ENCODE measurements at regions not wholly inside any gene's neighbourhood (a gene's known extent, or its start where the extent isn't known, plus 50 kb on each side); places are given as distances from the start of the nearest gene placed in this dataset.

GRCh38 chr5:128667152-128667551, 129.1 kb upstream of the FBN2 start:
- no peak for DNase-seq (ENCODE audit: low read depth)

GRCh38 chr5:128667751-128668150, 129.7 kb upstream of the FBN2 start:
- peak; percentile 22 for DNase-seq (ENCODE audit: low read depth)

DNA sequence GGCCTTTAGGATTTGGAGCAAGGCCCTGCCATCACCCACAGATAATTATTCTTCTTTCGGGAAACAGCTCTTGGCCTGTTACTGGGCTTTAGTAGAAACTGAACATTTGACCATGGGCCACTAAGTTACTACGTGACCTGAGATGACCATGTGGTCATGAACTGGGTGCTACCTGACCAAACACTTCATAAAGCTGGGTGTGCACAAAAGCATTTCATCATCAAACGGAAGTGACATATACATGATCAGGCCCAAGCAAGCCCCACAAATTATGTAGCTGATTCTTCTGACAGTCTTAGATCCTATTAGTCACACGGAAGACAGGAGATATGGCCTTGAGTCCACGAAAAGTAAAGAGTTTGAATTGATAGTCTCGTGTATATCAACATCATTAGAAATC, 130.9 kb upstream of the FBN2 start:
- no peak for DNase-seq (ENCODE audit: low read depth)

- DNase-seq (ENCODE audit: low read depth): peak; percentile 53
These were observed 131.8 kb upstream of the FBN2 start for GRCh38 chr5:128669803-128670202.

DNA sequence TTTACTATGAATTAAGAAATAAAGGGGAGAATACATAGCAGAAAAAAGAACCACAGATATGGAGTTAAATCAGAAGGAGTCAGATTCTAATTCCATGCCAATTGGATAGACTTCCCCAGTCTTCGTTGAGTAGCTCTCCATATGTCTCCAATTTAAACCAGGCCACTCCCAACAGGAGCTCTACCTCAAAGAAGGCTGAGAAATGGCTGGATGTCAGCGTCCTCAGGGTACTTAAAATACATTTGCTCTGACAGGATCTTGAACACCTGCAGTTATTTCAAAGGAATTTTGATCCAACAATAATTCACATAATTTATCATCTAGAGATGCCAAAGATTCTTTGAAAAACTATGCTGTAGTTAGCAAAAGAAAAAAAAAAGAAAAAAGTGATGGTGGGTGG, 133.9 kb upstream of the FBN2 start:
- DNase-seq (ENCODE audit: low read depth): peak; percentile 12

DNA sequence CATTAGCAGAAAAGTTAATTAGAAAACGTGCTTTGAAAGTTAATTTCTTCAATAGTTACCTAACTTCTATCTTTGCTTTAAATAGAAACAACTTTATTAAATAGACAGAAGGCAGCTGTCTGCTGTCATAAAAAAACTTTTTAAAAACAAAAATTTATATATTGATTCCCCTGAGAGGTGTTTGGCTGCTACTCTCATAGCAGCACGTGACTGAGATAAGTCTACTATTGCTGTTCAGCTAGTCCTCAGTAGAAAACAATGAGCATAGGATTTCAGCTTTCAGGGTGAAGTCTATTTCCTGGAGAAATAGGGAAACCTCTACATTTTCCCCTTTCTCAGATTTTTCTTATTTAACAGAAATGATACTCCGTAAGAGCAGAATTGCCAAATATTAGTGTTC, 135.0 kb upstream of the FBN2 start:
- DNase-seq (ENCODE audit: low read depth): no peak

- no peak for DNase-seq (ENCODE audit: low read depth)
These were observed 135.4 kb upstream of the FBN2 start for GRCh38 chr5:128673411-128673957.

DNA sequence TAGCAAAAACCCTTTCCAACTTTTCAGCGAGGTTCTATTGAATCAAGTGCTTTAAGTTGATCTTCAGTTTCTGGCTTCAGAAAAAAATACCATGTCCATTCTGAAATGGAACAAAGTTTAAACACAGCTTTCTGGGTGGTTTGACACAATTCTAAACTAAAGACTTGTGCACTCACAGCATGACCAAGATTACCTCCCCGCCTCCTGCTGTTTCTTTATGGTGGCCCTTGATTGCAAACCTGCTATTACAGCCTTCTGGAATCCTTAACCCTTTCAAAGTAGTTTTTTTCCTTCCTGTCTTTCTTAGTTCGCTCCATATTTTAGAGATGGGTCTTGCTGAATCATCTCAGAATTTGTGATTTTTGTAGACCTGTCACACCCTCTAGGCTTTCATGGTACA, 135.9 kb upstream of the FBN2 start:
- DNase-seq (ENCODE audit: low read depth): no peak

- DNase-seq (ENCODE audit: low read depth): peak; percentile 74
These were observed 136.9 kb upstream of the FBN2 start for GRCh38 chr5:128674837-128675446.

- peak; percentile 18 for DNase-seq (ENCODE audit: low read depth)
These were observed 143.1 kb upstream of the FBN2 start for GRCh38 chr5:128681096-128681495.

DNA sequence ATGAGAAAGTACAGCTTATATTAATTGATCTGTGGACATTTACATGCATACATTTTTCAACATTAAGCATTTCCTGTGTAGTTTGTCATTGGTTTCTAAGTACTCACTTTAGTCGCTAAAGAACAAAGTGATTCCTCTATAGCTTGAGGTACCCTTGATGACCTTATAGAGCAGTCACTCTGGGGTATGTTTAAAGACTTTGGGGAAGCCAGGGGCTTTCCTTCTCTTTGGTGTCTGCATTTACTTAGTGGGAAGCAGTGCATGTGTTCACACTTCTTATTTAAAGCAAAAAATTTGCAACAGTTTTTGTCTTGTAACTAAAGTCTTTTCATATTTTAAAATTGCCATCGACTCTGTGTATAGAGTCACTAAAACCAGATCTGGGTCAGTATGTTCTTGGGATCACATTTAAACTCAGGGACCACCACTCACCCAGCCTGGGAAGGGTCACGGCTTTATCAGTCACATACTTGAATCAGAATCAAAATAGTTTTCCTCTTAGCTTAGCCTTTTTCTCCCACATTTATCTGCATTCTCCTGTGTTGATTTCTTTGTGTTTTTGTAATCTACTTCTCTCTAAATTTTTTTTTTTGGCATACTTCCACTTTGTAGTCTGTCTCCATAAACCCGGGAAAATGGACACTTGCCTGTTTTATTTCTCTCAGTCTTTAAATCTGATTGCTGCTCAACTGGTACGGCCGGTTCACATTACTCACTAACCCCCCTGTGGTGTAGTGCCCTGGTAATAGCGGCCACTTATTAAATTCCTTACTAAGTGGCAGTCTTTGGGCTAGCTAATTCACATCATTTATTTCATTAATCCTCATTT, 143.9 kb upstream of the FBN2 start:
- DNase-seq (ENCODE audit: low read depth): peak; percentile 46

- DNase-seq (ENCODE audit: low read depth): no peak
These were observed 144.6 kb upstream of the FBN2 start for GRCh38 chr5:128682669-128683068.

GRCh38 chr5:128684961-128685360, 146.9 kb upstream of the FBN2 start:
- DNase-seq (ENCODE audit: low read depth): peak; percentile 53

DNA sequence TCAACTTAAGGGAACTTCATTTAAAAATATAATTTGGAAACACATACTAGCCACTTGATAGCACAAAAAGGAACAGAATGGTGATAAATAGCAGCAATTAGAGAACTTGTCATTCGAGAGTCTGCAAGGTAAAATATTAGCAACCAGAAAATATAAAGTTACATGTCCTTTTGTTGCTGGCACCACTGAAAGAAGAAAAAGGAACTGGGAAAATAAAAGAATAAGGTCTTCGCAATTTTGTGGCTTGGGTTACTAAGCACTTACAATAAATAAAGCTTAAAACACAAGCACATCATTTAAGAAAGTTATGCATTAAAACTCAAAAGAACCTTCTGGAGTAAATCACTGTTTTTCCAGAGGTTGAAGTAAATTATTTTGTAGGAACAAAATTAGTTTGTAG, 149.9 kb upstream of the FBN2 start:
- DNase-seq (ENCODE audit: low read depth): no peak

GRCh38 chr5:128693764-128694163, 155.7 kb upstream of the FBN2 start:
- peak; percentile 58 for DNase-seq (ENCODE audit: low read depth)

GRCh38 chr5:128695791-128696530, 157.9 kb upstream of the FBN2 start:
- DNase-seq (ENCODE audit: low read depth): peak; percentile 17

- DNase-seq (ENCODE audit: low read depth): no peak
These were observed 163.3 kb upstream of the FBN2 start for GRCh38 chr5:128701301-128701700.

- no peak for DNase-seq (ENCODE audit: low read depth)
These were observed 165.3 kb upstream of the FBN2 start for GRCh38 chr5:128703322-128703721.

GRCh38 chr5:128706269-128706668, 168.2 kb upstream of the FBN2 start:
- DNase-seq (ENCODE audit: low read depth): no peak

- no peak for DNase-seq (ENCODE audit: low read depth)
These were observed 170.8 kb upstream of the FBN2 start for GRCh38 chr5:128708841-128709240.

GRCh38 chr5:128711216-128711615, 173.2 kb upstream of the FBN2 start:
- peak; percentile 16 for DNase-seq (ENCODE audit: low read depth)

GRCh38 chr5:128714551-128714950, 176.5 kb upstream of the FBN2 start:
- no peak for DNase-seq (ENCODE audit: low read depth)

DNA sequence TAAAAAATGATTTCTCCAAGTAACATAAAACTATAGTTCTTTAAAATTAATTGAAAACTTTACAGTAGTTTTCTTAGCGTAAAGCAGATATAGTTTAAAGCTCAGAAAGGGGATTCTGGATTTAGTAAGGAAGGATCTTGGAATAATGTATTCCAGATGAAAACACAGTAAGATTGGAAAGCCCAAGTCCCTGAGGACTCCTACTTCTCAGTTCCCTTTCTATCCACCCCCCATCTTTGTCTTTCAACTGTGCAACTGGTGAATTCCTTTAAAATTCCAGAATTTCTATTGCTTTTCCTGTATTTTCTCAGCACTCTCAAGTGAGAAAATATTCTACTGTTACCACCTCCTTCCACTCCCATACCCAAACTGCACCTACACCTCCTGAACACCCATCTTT, 184.5 kb upstream of the FBN2 start:
- DNase-seq (ENCODE audit: low read depth): no peak

Measured in EH (cell line).